Activated effector memory CD4-positive, alpha-beta T cell treated with anti-CD3 and anti-CD28 coated beads, Interleukin-2, amount 50 U/mL, for 16 hours (primary cell): ENCODE measurements at regions not wholly inside any gene's neighbourhood (a gene's known extent, or its start where the extent isn't known, plus 50 kb on each side); places are given as distances from the start of the nearest gene placed in this dataset.
"Not testable (repeated sequence)": the region's sequence is repeated elsewhere in the genome, so short reads cannot be mapped to it uniquely, and the experiment has no call there.

Experiments used
- DNase-seq: peaks from one replicate; pipeline ENCODE4 v3.0.0-alpha.2; 2020

DNA sequence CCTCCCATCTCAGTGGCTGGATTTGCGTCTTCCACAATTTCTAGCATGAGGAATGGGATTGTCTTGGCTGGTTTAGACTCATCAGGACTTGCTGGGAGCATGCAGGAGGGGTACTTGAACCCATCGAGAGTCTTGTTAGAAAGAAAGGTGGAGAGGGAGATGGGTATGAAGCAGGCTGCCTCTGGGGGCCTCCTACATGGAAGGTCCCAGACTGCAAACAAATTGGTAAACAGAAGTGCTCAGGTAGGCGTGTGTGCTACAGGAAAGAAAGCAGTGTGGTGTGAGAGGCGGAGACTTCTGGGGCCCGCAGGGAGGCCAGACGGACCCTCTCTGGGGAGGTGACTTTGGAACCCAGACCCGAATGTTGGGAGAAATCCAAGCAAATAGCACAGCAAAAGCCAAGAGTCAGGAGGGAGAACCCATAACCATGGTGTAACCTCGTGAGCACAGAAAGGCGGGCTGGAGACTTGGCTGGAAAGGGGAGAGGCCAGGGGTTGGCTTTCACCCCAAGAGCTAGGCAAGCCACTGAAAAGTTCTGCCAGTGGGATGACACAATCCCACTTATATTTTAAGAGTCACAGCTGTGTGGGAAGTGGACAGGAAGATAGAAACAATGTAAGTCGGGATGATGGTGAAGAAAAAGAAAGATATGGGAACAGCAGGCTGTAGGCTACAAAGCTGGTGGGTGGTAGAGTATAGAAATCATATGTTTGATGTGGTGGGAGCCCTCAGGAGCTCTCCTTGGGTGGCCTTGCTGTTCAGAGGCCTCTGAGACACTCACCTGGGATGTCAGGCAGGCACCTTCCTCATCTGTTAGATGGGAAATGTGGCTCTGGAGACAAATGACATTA lies 130.1 kb upstream of the PRR20G start:
- no peak for DNase-seq

DNA sequence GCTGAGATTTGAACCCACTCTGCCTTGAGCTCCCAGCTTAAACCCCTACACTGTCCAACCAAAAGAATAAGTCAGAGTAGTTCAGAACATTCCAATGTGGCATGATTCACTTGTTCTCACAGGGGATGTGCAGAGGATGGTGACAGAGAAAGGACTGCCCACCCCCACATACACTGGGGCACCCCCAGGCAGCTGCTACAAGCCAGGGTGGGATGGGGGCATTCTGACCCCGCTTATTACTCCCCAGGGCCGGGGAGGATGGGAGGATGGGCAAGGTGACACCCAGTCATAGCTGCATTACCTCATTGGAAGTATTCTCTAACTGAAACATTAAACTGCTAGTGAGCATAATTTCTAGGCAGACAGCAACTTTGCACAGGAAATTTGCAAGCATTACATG lies 126.0 kb upstream of the PRR20G start:
- no peak for DNase-seq

DNA sequence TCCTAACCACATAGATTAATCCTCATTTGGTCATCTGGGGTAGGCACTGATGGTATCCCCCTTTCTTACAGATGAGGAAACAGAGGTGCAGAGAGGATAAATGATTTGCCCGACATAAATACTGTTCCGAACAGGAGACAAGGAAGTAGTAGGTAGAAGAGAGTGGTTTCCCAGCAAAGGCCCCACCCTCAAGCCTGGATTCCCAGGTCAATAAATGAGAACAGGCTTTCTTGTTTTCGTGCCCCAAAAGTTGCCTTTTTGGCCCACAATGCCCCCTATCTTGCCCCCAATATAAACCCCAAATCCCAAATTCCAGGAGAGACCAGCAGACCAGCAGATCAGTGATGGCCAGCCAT lies 125.5 kb upstream of the PRR20G start:
- DNase-seq = no peak

DNA sequence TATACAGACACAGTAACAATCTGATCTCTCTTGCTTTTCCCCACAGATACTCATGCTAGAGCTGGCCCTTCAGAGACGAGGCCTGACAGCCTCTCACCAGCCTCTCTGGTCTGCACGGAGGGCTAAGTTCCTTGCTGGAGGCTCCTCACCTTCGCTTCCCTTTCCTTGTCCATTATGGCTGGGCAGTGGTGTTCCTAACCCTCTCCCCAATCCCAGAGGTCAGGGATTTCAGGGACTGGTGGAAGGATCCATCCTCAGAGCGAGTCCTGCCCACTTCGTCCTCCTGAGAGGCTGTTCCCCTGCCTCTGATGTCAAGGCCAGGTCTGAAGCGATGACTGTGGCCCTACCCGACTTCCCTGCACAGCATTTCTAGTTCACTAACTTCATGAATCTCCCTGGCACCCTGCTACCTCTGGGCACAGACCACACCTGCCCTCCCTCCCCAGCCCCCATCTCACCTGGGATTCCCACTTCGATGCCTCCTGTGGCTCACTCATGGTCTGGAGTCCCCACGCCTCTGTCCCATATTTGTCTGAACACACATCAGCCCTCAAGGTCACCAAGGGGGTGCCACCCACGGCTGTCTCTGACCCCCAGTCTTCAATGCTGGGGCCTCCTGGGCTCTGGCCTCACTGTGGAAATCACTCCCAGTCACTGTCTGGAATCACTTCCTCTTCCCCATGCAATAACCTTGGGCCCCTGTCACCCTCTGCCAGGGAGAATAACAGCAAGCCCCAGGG lies 124.9 kb upstream of the PRR20G start:
- DNase-seq = no peak

DNA sequence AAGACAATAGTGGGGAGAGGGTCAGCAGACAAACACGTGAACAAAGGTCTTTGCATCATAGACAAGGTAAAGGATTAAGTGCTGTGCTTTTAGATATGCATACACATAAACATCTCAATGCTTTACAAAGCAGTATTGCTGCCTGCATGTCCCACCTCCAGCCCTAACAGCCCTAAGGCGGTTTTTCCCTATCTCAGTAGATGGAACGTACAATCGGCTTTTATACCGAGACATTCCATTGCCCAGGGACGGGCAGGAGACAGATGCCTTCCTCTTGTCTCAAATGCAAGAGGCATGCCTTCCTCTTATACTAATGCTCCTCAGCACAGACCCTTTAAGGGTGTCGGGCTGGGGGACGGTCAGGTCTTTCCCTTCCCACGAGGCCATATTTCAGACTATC lies 124.0 kb upstream of the PRR20G start:
- not testable (repeated sequence) for DNase-seq

DNA sequence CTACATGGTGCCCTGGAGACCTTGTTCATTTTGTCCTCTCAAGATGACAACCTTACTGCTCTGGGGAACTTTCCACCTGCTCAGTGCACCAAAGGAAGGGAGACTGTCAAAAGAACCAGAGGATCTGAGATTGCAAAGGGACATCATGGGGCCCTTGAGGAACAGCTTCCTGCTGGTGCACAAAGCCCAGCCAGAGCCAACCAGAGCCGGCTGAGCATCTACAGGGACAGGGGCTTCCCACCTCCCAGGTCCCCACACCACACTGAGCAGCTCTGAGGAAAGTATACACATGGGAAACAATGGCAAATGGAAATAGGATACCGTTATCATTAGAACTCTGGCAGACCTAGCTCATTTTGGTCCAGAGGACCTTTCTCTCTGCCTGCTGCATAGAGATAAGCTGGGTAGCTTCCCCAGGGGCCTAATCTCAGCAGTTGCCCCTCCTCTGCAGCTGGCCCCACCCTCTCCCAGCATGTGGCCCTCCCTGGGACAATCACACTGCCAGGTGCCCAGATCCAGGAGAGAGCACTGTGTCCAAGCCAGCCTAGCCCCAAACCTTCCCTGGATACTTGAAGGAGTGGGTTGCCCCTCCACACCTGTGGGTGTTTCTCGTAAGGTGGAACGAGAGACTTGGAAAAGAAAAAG lies 123.4 kb upstream of the PRR20G start:
- peak; percentile 36 for DNase-seq

DNA sequence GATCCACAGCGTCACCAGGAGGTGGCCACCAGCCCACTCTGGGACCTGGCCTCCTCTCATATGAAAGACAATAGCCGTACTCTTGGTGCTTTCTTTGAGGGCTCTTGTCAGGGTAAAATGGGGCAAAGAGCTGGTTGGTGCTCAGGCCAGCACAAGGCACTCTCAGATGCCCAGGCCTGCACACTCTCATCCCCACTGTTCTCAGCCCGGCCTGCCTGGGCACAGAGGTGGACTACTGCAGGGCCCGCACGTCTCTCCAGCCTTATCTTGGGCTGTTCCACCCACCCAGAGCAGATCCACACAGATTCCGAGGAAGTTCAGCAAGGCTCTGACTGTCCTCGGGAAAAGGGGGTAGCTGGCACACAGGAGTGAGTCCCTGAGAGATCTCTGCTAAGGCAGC lies 122.8 kb upstream of the PRR20G start:
- peak; percentile 41 for DNase-seq

DNA sequence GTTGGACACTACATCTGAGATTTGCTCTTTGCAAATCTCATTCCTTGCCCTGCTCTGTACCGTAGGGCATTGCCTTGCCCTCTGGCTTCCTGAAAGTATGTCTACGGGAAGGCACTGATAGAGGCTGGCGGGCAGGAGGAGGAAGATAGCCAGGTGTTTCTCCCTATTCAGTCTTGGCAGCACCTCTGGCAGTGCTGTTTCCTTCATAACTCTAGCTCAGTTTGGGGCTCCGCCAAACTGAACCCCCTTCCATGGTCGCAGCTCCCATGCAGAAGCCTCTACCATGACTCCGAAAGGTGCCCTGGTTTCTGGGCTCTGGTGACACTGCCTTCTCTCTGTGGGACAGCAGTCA lies 122.3 kb upstream of the PRR20G start:
- peak; percentile 33 for DNase-seq

DNA sequence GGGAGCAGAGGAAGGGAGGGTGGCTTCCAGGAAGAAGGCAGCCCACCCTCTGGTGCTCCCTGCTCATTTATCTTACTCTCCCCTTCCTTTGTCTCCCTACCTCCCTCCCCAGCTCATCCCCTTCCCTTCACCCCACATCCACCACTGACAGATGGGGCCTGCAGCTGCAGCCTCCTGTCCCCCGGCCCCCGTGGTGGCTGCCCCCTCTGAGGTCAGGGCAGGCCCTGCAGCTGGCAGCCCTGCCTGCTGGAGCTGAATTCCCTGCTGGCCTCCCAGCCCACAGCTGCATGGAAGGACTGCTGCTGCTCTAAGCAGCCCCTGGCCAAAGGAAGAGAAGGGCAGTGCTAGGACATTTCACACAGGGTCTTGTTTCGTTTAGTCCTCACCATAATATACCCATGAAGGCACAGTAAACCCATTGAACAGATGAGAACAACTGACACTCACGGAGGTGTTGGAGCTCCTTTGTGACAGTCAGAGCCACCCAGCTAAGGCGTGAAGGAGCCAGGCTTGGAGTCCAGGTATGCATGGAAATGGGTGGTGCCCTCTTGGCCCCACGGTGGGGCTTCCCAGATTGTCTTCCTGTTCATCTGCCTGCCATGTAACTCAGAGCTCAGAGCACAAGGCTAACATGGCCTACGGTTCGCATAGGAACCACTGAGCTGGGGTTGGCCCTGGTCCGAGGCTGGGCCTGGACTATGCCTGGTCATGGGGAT lies 121.7 kb upstream of the PRR20G start:
- peak; percentile 50 for DNase-seq

DNA sequence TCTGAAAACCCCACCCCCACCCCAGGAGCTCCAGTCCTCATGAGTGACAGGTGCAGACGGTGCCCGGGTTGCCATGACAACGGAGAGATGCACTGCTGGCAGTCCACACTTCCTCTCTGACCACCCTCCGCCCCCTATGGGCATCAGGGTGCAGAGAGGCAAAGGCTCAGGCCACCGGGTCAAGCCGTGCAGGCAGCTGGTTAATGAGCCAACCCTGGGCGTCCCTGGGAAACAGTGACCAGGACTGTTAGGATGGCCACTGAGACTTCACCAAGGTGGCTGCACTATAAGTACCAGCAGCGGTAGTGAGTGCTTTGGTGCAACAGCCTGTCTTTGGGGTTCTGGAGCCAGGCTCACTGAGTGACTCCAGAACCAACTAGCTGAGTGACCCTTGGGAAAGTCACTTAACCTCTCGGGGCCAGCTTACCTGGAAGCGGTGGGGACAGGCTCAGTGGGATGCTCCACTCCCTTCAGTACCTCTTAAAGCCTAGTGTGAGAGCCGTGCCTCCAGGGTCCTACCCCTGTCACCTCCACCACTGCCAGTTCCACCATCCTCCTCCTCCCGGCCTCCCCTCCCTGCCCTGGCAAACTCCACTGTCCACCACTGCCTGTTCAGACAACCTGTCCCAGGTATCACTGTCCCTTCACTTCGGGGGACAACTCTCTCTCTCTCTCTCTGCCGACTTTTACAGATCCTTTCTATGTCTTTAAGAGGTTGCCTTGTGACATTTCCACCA lies 121.0 kb upstream of the PRR20G start:
- peak; percentile 47 for DNase-seq

DNA sequence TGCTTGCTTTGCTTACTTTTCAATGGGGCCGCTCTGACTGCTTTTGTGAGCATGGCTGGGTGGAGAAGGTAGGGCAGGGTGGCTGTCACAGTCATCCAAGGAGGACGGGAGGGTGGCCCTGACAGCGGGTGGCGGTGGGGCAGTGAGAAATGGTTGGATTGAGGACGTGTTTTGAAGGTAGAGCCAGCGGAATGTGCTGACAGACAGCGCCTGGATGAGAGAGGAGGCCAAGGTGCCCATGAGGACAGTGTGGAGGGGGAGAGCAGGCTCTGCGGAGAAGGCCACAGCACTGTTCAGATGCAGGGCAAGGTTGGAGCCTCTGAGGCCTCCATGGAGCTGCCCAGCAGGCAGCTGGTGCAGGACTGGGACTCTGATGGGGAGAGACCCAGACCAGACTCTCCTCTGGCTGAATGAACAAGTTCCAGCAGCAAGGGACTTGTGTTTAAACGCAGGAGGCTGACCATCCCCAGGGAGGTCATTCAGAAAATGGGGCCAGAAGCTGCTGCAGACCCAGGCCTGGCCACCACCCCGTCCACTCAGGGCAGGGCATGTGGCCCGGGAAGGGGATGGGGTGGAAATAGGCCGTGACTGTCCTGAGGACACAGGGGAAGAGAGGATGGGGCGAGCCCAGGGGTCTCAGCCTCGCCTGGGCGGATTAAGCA lies 120.3 kb upstream of the PRR20G start:
- DNase-seq = peak; percentile 38

DNA sequence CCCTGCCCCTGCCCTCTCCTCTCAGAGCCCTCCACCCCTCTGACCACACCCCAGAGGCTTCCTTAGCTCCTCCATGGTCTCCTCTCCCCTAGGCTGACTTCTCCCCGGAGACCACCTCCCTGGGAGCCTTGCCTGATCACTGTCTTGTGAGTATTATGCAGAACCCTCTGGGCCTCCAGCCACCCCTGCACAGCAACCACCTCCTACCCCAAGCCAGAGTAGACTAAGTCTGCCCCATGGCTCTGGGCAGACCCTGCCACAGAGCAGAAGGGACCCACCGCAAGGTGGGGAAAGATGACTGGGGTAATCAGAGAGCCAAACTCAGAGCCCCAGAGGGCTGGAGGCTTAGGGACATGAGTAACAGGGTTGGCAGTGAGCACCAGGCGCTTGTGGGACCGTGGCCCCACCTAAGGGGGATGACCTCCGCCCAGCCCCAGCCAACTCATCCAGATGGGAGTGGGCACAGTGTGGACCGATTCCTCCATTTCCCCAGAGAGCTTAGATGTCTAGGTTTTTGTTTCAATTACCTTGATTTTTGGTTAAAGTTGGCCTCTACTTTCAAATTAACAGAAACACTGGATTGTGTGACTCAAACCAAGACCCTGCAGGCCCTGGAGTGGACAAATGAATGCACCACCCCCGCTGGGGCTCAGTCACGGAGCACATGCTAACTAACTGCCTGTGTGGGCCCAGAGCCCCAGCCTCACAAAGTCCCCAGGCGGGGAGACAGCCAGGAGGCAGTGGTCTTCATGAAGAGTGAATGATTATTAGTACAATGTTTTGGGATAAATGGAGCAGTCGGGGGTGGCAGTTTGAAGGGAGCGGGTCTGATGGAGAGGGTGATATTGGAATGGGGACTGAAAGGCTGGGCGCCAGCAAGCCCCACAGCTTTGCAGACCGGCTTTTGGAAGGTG lies 119.4 kb upstream of the PRR20G start:
- peak; percentile 44 for DNase-seq

DNA sequence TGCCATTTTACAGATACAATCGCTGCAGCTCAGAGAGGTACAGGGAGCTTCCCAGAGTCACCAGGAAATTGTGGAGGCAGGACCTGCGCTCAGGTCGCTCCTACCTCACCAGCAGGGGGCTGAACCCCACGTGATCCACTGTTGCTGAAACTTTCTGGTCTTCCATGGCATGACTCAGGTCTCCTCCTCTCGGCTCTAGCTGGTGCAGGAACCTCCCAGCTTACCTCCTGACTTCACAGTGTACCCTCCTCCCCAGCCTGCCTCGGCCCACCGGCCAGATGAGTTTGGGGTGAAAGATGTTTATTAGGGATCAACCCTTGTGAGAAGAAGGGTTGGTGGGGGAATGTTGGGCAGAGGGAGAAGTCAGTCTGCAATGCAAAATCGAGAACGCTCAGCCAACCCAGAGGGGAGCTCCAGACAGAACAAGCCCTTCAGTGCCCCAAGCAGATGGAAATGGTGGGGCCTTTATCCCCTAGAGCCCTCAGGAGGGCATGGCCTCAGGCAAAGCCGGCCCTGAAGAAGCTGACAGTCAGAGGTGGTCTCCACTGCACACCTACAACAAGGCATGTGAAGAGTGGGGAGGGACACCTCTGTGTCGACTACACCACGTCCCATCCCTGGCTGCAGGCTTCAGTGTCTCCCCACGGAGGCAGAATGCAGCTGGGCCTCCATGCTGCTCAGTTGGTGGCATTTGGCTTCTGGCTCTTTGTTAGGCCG lies 118.6 kb upstream of the PRR20G start:
- DNase-seq = peak; percentile 60

DNA sequence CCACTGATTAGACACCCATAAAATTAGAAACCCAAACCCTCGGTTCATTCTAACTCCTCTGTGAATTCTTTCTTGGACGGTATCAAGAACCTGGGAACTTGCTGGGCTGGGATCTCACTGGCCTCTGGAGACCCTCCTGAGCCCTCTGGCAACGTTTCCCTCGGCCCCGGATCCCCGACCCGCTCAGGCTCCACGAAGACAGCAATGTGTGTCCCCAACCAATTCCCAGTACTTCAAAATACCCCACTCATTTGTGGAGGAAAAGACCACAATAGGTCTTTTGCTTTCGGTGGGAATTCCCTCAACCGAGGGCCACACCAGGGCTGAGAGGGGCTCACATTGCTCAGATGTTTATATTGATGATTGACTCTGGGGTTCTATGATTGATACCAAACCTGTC lies 117.9 kb upstream of the PRR20G start:
- no peak for DNase-seq

DNA sequence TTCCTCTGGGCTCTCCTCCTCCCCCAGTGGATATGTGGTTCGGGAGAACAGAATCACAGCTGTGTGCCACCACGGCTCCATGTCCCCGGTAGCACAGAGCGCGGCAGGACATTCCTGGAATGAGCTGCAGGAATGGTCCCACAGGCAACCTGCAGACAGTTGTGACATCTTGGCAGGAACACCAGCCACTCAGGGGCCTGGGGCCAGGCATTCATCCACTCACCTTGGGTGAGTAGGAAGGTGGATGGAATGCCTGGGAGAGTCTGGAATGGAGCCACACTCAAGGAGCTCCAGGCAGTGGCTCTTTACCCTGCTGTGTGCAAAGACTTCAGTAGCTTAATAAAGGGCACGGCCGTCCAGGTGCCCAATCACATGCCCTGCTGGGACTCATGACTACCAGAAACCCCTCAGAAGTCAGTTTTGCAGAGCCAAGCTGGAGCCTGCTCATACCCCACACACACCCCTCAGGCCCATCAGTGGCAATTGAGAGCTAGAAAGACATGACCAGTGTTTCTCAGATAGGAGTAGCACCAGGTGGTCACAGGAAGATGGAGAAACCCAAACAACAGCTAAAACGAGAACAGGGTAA lies 117.3 kb upstream of the PRR20G start:
- DNase-seq = no peak

DNA sequence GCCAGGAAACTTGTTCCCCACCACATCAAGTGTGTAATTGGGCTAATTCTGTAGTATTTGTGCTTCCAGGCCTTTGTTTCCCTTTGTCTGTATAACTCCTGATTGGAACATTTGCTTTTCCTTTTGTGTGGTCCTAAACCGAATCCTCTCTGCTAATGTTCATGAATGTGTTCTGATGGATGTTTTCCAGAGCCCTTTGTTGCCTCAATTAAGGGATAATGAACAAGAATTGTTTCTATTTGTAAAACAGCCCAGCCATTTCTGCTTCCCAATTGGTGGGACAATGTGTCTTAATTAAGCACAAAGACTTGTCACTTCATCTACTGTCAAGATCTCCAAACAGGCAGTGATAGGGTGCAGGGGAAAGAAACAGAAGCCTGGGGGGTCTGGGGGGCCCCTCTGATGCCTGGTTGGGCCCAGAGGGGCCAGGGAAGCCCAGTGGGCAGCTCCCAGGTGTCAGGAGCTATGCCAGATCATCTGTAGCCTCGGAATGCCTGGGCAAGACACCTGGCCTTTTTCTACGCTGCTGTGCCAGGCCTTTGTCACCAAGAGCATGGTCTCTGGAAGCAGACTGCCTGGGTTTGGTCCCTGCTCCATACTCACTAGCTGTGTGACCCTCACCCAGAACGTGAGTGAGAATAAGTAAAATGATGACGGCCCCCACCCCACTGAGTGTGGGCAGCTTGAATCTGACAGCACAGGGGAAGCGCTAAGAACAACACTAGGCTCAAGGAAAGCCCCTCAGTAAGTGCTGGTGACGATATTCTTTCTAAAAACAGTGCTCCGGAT lies 116.6 kb upstream of the PRR20G start:
- no peak for DNase-seq

DNA sequence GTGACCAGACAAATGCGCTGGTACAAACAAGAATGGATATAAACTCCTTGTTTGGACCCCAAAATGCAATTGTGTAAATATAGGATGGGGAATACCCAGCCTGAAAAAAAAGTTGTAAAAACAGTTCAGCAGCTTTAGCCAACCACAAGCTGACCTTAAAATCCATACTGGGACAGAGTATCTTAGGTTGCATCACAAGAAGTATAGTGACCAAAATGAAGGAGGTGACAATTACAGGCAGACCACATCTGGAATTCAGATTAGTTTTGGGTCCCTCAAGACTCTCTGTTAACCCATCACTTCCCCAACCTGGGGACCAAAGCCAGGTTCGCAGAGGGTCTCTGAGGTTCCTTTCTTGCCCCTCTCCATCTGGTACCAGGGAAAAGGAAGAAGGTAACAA lies 115.9 kb upstream of the PRR20G start:
- no peak for DNase-seq

DNA sequence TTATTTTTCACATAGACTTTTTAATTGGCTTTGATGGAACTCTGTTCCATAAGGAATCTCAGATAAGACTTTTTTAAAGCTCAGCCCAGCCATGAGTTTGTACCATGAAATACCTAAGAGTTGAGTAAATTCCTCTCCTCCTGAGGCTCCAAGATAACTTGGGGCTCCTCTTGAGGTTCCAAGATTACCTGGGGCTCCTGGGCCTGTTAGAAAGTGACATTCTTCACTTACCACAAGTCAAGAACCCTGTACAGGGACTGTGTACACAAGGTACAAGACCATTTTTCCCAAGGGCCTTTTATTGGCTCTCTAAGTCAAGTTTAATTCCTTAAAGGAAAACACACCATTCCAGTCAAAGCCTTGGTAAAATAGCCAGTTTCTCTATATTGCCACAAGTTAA lies 111.3 kb upstream of the PRR20G start:
- DNase-seq = no peak

DNA sequence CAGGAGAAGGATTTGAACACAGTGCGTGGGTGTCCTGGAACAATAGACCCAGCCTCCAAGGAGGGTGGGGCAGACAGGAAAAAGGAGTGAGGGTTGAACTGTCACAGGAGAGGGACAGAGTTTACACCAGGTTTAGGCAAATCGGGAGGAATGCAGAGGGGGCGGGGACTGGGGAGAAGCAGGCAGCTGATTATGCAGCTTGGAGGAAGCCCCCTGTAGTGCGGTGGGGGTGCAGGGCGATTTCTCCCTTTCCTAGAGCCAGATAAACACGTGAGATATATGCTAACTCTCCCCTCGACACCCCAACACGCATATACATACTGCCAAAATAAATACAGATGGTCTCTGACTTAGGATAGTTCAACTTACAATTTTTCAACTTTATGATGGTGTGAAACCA lies 108.6 kb upstream of the PRR20G start:
- no peak for DNase-seq
